SHP77 (cell line): ENCODE measurements at regions not wholly inside any gene's neighbourhood (a gene's known extent, or its start where the extent isn't known, plus 50 kb on each side); places are given as distances from the start of the nearest gene placed in this dataset.

ENCODE experiments used
- DNase-seq, 2 experiments: peaks; one replicate each; lab custom pipeline; 2025; lab: John Stamatoyannopoulos, UW

DNA sequence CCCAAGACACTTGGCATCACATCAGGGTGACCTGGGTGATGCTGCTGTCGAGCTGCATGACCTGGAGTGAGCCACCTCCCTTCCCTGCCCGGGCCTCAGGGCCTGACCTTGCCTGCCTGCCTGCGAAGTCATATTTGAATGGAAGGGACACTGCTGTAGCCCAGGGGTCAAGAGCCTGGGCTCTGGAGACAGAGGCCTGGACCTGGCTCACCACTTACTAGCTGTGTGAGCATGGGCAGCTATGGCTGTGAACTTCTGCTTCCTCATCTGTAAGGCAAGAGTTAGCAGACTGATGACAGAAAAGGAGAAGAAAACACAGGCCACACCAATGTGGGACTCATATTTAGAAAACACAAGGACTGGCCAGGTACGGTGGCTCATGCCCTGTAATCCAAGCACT lies 118.7 kb downstream of the ZFP36L2 start:
- DNase-seq = no peak

DNA sequence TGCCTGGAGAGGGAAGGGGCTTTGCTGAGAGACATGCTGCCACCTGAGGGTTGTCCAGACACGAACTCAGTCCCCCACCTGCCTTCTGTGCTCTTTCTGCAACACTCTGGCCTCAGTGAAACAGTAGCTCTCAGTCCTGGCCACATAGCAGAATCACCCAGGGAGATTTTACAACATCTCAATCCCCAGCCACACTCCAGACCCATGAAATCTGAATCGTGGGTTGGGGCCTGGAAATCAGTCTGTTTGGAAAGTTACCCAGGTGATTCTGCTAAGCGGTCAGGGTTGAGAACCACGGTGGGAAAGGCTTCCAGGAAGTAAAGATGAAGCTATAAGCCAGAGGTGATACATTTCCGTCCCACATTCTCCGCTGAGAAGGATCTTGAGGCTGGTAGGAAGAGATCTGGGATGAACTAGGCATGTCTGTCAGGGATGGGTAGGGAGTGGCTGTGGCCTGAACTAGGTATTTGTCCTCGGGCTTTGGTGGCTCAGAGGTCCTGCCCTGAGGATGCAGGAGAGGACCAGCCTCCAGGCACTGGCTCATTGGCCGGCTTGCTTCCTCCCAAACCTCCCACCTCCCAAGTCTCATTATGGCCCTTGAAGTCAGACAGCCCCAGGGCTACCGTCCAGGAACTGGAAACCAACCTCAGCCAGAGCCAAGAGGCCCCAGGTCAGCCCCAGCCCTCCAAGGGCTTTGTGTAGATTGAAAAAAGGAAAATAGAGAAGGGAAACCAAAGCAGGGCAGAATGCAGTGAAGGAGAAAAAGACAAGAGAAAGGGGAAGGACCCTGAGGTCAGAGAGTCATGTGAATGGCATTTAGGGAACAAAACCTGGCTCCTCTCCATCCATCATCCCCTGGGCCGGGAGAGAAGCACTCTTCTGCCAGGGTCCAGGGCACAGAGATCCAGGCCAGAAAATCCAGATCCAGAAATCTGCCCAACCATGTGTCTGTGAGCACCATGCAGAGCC lies 119.6 kb downstream of the ZFP36L2 start:
- no peak for DNase-seq

DNA sequence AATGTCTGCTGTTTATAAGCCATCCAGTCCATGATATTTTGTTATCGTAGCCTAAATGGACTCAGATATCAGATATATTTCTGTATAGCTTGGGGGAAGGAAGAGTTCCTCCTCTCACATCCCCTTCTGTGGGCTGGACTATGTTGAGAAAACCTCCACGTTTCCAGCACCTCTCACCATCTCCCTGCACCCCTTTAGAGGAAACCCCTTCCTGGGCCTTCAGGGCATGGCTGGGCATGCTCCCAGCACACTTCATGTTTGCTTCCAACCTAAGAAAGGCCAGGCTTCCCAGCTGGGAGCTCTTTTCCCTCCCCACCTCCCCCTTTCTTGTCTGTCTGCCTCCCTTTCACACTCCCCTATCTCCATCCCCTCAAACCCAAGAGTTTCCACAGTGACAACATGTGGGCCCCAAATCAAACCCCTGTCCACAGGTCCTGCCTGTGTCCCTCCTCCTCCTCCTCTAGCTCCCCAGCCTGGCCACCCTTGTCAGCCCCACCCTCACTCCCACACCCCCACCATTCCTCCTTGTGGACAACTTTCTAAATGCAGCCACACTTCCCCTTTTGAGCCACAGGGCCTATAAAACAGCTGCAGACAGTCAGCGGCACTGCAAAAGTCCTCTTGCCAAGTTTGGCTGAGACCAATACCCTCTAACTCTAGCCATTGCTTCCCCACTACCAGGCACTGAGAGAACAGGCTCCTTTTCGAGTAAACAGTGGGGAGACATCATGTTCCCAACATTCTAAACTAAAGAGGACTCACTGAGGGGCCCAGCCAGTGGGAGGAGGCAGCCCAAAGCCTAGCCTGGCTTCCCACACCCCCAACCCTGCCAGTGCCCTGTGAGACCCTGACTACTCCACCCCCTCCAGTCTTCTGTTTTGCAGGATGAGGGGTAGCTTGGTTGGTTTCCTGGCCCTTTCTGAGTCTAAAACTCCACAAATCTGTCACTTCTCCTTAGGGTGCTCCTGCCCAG lies 120.5 kb downstream of the ZFP36L2 start:
- no peak for DNase-seq

DNA sequence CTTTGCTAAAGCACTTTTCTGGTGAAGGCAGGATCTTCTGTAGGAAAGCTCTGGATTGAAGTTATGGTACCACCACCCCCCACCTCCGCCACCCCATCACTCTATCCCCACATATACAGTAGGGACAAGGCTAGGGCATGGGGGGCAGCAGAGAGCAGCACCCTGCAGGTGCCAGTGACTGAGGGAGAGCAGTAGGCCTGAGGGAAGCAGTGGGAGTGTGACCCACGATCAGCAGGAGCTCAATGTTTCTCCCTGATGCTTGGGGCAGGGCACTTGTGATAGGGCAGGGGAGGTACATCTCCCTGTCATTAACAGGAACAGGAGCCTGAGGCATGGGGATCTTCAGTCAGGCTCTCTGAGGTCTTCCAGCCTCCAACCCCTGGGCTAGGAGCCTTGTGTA lies 121.6 kb downstream of the ZFP36L2 start:
- no peak for DNase-seq

DNA sequence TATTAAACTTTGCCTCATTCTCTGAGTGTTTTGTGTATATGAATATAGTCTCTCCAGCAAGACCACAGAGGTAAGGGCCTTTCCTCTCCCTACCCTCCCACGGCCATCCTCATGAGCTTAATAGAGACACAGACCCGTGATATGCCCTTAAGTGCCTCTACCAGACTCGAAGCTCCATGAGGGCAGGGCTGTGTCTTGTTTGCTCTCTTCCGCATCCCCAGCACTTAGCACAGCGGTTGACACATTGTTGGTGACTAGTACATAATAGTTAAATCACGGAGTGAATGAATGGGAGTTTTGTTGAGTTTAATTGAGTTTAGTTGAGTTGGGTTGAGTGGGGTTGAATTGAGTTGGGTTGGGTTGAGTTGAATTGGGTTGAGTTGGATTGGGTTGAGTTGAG lies 122.3 kb downstream of the ZFP36L2 start:
- DNase-seq = no peak

DNA sequence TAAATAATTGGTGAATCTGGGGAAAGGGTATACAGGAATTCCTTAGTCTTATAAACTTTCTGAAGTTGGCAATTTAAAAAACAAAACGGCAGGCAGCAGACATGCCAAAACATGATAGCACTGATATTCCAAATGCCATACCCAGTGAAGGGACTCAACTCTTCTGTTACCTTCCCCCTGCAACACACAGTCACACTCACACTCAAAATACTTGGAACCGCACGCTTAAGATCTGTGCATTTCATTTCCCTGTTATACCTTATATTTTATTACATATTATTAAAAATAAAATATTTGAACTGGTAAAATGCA lies 123.4 kb downstream of the ZFP36L2 start:
- no peak for DNase-seq

DNA sequence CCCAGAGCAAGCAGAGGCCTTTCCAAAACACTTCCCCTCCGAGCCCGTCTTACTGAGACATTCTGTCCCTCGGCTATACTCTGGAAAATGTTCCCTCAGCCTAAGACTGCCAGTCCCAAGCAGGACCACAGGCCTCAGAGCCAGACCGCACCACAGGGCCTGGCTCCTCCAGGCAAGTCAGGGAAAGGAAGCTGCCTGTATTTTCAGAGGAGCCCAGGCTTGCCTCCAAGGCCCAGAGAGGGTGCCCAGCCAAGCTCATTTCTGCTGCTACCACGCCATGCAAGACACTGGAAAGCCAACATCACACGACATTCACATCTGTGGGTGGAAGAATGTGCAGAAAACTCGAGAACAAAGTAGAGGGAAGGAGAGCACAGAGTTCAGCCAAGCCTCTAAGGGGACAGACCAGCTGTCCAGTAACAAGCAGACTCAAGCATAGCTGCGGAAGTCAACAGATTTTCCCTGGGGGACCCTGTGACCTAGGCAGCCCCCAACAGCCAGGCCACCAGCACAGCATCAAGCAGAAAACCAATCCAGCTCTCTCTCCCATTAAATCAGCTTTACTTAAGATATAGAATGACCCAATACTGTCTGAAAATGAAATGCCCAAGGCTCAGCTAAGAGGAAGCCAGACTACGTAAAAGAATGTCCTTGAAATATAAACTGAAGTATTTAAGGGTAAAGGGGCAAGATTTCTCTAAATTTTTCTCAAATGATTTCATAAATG lies 123.9 kb downstream of the ZFP36L2 start:
- DNase-seq = no peak

DNA sequence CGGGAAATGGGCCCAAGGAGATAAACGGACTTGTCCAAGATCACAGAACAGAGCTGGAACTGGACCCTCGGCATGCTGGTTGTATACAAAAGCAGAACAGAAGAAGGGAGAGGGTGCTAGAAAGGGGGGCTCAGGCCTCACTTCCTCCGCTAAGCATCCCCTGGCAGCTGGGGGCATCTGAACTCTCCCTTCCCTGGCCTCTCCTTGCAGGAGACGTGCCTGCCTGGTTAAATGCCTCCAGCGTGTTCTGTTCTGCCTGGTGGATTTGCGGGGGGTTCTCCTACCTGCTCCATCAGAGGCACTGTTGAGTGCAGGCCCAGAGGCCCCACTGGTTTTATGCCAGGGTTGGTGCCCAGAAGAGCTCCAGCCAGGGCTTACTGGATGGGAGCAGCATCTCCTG lies 124.7 kb downstream of the ZFP36L2 start:
- no peak for DNase-seq

DNA sequence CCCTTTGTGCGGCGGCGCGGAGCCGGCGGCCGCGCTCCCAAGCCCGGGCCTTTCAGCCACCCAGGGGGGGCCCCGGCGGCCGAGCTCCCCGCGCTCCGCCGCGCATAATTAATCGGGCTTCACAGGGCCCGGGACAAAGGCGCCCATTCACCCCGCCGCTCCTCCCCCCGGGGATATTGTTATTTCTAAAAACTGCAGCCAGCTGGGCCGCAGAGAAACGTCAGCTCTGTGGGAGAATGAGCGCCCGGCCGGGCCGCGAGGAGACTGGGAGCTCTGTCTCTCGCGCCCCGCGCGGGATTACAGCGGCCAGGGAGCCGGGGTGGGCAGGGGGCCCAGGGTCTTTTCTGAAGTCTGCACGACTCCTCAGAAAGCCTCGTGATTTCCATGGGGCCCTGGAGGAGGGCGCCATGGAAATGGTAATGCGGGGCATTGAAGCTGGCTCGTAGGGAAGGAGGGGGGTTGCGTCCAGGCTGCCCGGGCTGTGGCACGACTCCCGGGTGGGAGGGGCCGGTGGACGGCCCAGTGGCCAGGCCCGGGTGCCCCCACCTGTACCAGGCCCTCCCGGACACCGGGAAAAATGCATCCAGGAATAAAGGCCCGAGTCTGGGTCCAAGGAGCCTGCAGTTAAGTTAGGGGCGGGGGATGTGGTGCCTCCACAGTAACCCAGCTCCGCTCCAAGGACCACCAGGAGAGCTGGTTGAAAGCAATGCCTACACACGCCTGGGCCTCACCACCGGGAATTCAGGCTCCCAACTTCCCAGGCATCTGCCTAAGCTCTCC lies 125.3 kb downstream of the ZFP36L2 start:
- no peak for DNase-seq

DNA sequence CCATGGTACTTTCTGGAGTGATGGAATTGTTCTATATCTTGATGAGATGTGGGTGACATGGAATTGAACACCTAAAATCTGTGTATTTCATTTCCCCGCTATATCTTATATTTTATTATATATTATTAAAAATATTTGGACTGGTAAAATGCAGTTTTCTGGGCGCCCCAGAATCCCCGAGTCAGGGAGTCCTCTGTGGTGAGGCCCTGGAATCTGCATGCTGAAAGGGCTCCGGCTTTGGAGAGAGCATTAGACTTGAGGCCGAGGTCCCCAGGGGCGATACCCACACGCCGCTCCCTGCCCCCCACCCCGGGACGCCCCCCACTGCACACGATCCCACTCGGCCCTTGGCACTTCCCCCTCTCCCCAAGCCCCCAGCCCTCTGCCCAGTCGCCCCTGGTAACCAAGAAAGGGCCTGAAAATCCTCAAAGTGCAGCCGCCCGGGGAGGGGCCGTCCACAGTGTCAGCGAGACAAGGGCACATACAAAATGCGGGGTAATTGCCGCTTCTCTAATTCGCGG lies 126.0 kb downstream of the ZFP36L2 start:
- DNase-seq = no peak

DNA sequence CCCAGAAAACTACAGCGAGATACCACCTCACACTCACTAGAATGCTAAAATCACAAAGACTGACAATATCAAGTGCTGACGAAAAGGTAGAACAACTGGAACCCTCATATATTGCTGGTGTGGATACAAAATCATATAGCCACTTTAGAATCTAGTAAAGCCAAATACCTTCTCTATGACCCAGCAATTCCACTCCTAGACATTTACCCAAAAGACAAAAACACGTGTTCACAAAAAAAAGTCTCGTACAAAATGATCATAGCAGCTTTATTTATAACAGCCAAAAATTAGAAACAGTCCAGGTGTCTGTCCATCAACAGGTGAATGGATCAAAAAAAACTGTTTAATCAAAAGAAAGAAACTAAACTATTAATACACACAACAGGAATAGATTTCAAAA lies 126.6 kb downstream of the ZFP36L2 start:
- no peak for DNase-seq

DNA sequence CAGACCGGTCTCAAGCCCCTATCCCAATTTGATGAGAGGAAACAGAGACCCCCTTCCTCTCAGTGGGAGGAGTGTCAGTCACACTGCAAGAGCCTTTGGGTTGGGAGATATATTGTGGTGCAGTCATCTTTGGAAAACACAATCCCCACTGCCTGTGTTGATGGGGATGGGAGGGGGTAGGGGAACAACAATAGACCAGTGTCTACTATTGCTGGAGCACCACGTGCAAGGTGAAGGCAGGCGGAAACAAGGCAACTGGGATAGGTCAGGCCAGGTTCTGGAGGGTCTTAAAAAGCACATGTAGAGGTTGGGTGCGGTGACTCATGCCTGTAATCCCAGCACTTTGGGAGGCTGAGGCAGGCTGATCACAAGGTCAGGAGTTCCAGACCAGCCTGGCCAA lies 127.9 kb downstream of the ZFP36L2 start:
- DNase-seq = no peak

DNA sequence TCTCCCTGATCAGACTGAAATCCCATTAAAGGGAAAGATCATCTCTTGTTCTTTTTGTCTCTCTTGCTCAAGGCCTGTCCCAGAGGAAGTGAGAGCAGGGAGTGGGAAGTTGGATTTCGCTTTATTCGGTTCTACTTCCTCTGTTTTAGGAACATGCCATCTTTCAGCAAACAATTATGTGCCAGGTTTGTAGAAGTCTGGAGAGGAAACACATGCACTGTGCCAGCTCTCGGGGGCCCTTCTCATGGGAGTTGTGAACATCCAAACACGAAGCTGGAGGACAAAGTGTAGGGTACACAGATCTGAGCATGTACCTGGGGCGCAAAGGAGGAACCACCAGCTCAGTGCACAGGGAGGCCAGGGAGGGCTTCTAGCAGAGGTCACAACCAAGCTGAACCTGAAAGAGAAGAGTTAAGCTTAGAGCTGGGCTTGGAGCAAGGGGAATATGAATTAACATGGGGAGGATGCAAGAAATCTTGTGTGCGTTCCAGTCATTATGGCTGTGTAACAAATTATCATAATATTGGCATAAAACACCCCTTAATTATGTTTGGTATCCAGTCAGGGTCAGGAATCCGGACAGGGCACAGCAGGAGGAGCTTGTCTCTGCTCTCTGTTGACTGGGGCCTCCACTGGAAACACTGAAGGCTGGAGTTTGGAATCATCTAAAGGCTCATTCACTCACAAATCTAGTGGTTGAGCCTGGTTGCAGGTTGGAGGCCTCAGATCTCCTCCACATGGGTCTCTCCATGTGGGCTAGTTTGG lies 128.6 kb downstream of the ZFP36L2 start:
- no peak for DNase-seq

DNA sequence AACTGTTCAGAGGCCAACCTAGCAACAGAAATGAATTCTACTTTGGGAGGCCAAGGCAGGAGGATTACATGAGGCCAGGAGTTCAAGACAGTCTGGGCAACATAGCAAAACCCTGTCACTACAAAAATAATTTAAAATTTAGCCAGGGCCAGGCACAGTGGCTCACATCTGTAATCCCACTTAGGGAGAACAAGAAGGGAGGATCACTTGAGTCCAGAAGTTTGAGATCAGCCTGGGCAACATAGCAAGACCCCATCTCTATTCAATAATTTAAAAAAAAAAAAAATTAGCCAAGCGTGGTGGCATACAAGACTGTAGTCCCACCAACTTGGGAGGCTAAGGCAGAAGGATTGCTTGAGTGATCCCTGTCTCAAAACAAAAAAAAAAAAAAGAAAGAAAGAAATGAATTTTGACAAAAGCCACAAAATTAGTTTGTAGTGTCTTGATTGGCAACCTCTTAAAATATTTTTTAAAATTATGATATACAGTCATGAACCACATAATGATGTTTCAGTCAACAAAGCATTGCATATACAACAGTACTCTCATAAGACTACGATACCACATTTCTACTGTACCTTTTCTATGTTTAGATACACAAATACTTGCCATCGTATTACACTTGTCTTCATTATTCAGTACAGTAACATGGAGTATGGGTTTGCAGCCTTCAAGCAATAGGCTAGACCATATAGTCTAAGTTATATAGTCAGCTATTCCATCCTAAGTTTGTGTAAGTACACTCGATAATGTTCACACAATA lies 130.7 kb downstream of the ZFP36L2 start:
- no peak for DNase-seq

DNA sequence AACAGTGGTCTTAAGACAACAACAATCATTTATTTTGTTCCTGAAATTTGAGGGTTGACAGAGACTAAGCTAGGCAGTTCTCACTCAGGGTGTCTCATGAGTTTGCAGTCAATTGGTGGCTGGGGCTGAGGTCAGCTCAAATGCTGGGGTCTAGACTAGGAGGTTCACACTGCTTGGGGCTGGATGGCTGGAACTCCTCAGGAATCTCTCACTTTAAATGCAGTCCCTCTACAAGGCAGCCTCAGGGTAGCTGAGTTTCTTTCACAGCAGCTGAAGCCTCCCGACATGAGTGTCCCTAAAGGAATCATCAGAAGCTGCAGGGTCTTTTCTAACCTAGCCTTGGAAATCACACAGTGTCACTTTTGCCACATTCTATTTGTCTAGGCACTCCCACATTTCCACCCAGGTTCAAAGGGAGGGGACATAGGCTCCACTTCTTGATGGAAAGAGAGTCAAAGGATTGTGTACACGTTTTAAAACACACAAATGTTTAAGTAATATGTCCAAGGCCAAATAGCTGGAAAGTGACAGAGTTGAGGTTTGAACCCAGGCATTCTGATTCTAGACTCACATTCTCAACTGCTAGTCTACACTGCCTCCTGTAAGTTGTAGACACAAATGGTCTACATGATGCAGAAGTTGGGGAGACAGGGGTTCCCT lies 133.8 kb downstream of the ZFP36L2 start:
- no peak for DNase-seq

DNA sequence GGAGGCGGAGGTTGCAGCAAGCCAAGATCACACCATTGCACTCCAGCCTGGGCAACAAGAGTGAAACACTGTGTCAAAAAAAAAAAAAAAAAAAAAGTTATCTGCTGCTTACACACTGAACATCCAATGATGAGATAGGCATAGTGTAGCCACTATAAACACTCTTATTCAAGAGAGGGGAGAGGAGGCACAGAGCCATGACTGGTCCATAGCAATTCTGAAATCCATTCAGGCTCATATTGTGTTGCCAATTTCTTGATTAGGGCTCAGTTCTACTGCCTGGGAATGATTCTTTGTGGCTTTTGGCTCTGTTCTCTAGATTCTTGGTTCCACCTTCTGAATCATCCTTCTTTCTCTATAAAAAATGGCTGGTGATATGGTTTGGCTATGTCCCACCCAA lies 136.1 kb downstream of the ZFP36L2 start:
- DNase-seq = no peak

DNA sequence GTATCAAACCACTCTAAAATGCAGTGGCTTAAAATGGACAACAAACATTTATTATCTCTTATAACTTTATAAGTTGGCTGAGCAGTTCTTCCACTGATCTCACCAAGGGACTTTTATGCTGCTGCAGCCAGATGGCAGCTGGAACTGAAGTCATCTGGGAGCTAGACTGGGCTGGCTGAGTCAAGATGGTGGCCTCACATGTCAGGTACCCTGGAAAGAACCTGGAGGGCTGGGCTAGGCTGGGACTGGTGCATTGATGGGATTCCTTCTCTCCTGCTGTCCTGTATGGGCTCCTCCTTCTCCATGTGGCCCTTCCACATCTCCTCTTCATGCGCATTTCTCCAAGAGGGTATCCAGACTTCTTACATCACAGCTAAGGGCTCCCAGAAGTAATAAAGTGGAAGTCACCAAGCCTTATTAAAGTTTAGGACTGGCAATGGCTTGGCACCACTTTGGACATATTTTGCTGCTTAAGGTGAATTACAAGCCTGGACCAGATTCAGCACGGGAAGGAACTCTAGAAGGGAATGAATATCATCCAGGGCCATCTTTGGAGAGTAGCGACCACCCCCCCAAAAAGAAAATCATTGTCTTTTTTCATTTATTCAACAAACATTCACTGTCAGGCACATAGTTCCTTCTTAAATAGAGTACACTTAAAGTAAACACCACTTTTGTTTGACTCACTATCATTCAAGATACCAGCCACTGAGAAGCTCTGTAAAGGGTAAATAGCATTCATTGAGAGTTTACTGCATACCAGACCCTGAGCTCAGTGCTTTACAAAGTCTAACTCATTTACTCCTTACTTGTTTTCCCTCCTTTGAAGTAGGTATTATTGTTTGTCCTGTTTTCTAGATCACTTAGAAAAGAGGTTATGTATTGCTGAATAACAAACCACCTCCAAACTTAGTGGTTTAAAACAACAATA lies 138.0 kb downstream of the ZFP36L2 start:
- DNase-seq = no peak

DNA sequence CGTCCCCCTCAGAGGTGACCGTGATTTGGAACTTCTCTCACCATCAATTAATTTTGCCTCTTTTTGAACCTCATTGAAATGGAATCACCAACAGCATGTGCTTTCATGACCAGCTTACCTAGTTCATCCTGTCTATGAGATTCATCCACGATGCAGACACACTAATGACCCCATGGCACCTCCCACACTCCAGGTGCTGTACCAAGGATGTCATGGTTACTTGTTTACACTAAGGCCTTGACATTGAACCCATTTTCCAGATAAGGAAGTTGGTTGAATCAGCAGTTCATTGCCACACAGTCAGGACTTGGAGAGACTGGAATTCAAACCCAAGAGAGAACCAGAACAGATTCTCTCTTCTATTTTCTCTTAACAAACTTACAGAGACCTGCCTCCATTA lies 139.0 kb downstream of the ZFP36L2 start:
- DNase-seq = no peak
